GM12891 (cell line): ENCODE measurements at regions not wholly inside any gene's neighbourhood (a gene's known extent, or its start where the extent isn't known, plus 50 kb on each side); places are given as distances from the start of the nearest gene placed in this dataset.

ENCODE experiments used
- PAX5 ChIP-seq: IDR thresholded peaks from 2 replicates; pipeline ENCODE4 v1.6.1; 2011; ENCODE audit warnings: low read length, moderate library complexity, mild to moderate bottlenecking; ENCODE audit not compliant: insufficient read depth, severe bottlenecking
- POLR2A ChIP-seq: IDR thresholded peaks from 2 replicates; pipeline ENCODE4 v1.6.1; 2011; ENCODE audit warnings: low read depth, low read length, control low read depth
- POLR2AphosphoS5 ChIP-seq: IDR thresholded peaks from 2 replicates; pipeline ENCODE4 v1.6.1; 2011; ENCODE audit warnings: low read depth, low read length, control low read depth
- POU2F2 ChIP-seq: IDR thresholded peaks from 2 replicates; pipeline ENCODE4 v1.6.1; 2011; ENCODE audit warnings: low read depth, mild to moderate bottlenecking, control low read depth, low read length, moderate library complexity
- SPI1 ChIP-seq: IDR thresholded peaks from 2 replicates; pipeline ENCODE4 v1.6.1; 2011; ENCODE audit warnings: low read depth, low read length, control low read depth
- TAF1 ChIP-seq: IDR thresholded peaks from 2 replicates; pipeline ENCODE4 v1.6.1; 2011; ENCODE audit warnings: low read depth, low read length, control low read depth

- TF ChIP-seq POLR2A (no peak), POLR2AphosphoS5 (no peak), TAF1 (no peak), PAX5 (no peak), SPI1 (no peak), POU2F2 (no peak)
These were observed 134.0 kb upstream of the ADCY2 start for GRCh38 chr5:7261900-7262299.
